HepG2 (cell line): ENCODE measurements at regions not wholly inside any gene's neighbourhood (a gene's known extent, or its start where the extent isn't known, plus 50 kb on each side); places are given as distances from the start of the nearest gene placed in this dataset.

ENCODE experiments used
- ATAC-seq: fragments of 200-7000 bp; cut with Tn5 transposase; 3 replicates; pipeline ENCODE4 v1.9.1; 2020; ENCODE audit warnings: mild to moderate bottlenecking, moderate library complexity
- BruUV-seq: library from RNA; stranded (reverse); fragments of 400-500 nt; replicated peaks from 2 replicates; lab custom pipeline; 2021; lab: Mats Ljungman, UMichigan
- CTCF ChIA-PET: fragments of 300-600 bp; formaldehyde crosslinking; extraction: SDS; loops from one replicate; lab custom pipeline; 2021; ENCODE audit warnings: low total read pairs, inconsistent platforms, low intra/inter-chr PET ratio; lab: Yijun Ruan, JAX
- POLR2A ChIA-PET: fragments of 350-600 bp; sonication (Branson Sonifier 250); formaldehyde crosslinking; loops from one replicate; lab custom pipeline; 2020; ENCODE audit warnings: antibody characterized with exemption, inconsistent platforms; lab: Yijun Ruan, JAX
- DNase-seq: peaks from one replicate; pipeline ENCODE4 v3.0.0-alpha.2; 2015; ENCODE audit warnings: low spot score
- FAIRE-seq: peaks from 3 replicates; lab custom pipeline; 2011; peaks lifted over from hg19 to GRCh38; lab: Jason Lieb, UNC
- H2AFZ ChIP-seq: one replicate; pipeline ENCODE4 v1.6.1; 2011; ENCODE audit warnings: low read length, inconsistent platforms
- H3K27ac ChIP-seq: fragments of 300-600 bp; 3 replicates; pipeline ENCODE4 v1.8.0; 2011; ENCODE audit warnings: mixed run types, mild to moderate bottlenecking, mixed read lengths, low read length, inconsistent platforms; ENCODE audit not compliant: insufficient read depth; ENCODE audit errors: extremely low read length
- H3K27me3 ChIP-seq, 2 experiments: fragments of 200-600 bp in 1 of 2; 2 replicates in 1 of 2; 3 replicates in 1 of 2; pipeline versions ENCODE4 v1.6.0 to v1.8.0; 2011; ENCODE audit warnings: low read length in 2 of 2, mild to moderate bottlenecking in 2 of 2, moderate library complexity in 2 of 2, inconsistent platforms in 1 of 2; ENCODE audit not compliant: insufficient read depth in 2 of 2, control insufficient read depth in 1 of 2
- H3K36me3 ChIP-seq, 2 experiments: fragments of 200-600 bp in 1 of 2; replicated peaks in 1 of 2; 2 replicates in 1 of 2; 3 replicates in 1 of 2; pipeline versions ENCODE4 v1.5.1 to v1.8.0; 2011; ENCODE audit warnings: low read length in 2 of 2, inconsistent platforms in 1 of 2; ENCODE audit not compliant: insufficient read depth in 2 of 2, control insufficient read depth in 1 of 2
- H3K4me1 ChIP-seq: 2 replicates; pipeline ENCODE4 v1.5.1; 2012; ENCODE audit warnings: low read length, inconsistent platforms; ENCODE audit not compliant: insufficient read depth
- H3K4me2 ChIP-seq: 2 replicates; pipeline ENCODE4 v1.6.0; 2011; ENCODE audit warnings: low read depth, low read length, inconsistent platforms
- H3K4me3 ChIP-seq, 3 experiments: fragments of 200-600 bp in 1 of 3; sonication (generic), shearing (Covaris generic) in 1 of 3; replicated peaks in 1 of 3; 2 replicates each; pipeline ENCODE4 v1.5.1; 2011 to 2016; ENCODE audit warnings: low read length in 3 of 3, inconsistent platforms in 2 of 3, low read depth in 2 of 3, mild to moderate bottlenecking in 2 of 3, control low read depth in 1 of 3, mixed read lengths in 1 of 3; ENCODE audit not compliant: insufficient read depth in 1 of 3
- H3K79me2 ChIP-seq: one replicate; pipeline ENCODE4 v1.6.1; 2011; ENCODE audit warnings: low read length, inconsistent platforms; ENCODE audit not compliant: insufficient read depth
- H3K9ac ChIP-seq: 2 replicates; pipeline ENCODE4 v1.6.0; 2011; ENCODE audit warnings: mild to moderate bottlenecking, low read depth, low read length, inconsistent platforms; ENCODE audit not compliant: insufficient read depth
- H3K9me3 ChIP-seq: 2 replicates; pipeline ENCODE4 v1.5.1; 2012; ENCODE audit warnings: mild to moderate bottlenecking, low read length
- H4K20me1 ChIP-seq: 2 replicates; pipeline ENCODE4 v1.6.0; 2011; ENCODE audit warnings: inconsistent platforms, mild to moderate bottlenecking, low read length, moderate library complexity; ENCODE audit not compliant: insufficient read depth
- KDM1A ChIP-seq: IDR thresholded peaks from 2 replicates; pipeline ENCODE4 v1.6.1; 2016; ENCODE audit warnings: missing compliant biosample characterization
- NAIF1 ChIP-seq: sonication (generic); formaldehyde crosslinking; IDR thresholded peaks from 2 replicates; pipeline ENCODE4 v1.5.0; 2020; ENCODE audit warnings: mild to moderate bottlenecking, missing genetic modification reagents, borderline replicate concordance
- NFE2L1 ChIP-seq: sonication (generic); formaldehyde crosslinking; IDR thresholded peaks from 2 replicates; pipeline ENCODE4 v1.4.0; 2020; ENCODE audit warnings: missing genetic modification reagents, mild to moderate bottlenecking, borderline replicate concordance
- POLR2AphosphoS2 ChIP-seq: IDR thresholded peaks from 2 replicates; pipeline ENCODE4 v1.6.1; 2011; ENCODE audit warnings: low read depth, low read length, improper control_type of control experiment
- RAD21 ChIP-seq: fragments of 450-650 bp; formaldehyde crosslinking; IDR thresholded peaks from 2 replicates; pipeline ENCODE4 v1.5.0; 2020; ENCODE audit warnings: mild to moderate bottlenecking
- STAG1 ChIP-seq: sonication (generic); formaldehyde crosslinking; IDR thresholded peaks from 2 replicates; pipeline ENCODE4 v1.4.0; 2020; ENCODE audit warnings: missing genetic modification reagents
- TBX2 ChIP-seq: sonication (generic); formaldehyde crosslinking; IDR thresholded peaks from 2 replicates; pipeline ENCODE4 v1.5.0; 2020; ENCODE audit warnings: missing genetic modification reagents, mild to moderate bottlenecking, borderline replicate concordance
- ZFP36 ChIP-seq: fragments of 150-350 bp; IDR thresholded peaks from 2 replicates; pipeline ENCODE4 v1.6.1; 2018; ENCODE audit warnings: borderline replicate concordance, low read length, low read depth; ENCODE audit not compliant: partially characterized antibody
- ZNF20 ChIP-seq: sonication (generic); formaldehyde crosslinking; IDR thresholded peaks from 2 replicates; pipeline ENCODE4 v1.4.0; 2020; ENCODE audit warnings: mild to moderate bottlenecking, moderate library complexity, missing genetic modification reagents
- ZNF382 ChIP-seq: sonication (generic); formaldehyde crosslinking; IDR thresholded peaks from 2 replicates; pipeline ENCODE4 v1.5.0; 2020; ENCODE audit warnings: missing genetic modification reagents, mild to moderate bottlenecking, borderline replicate concordance
- ZNF709 ChIP-seq: sonication (generic); formaldehyde crosslinking; IDR thresholded peaks from 2 replicates; pipeline ENCODE4 v1.5.0; 2020; ENCODE audit warnings: mild to moderate bottlenecking, missing genetic modification reagents
- WGBS: methylation state at CpG from one replicate; pipeline ENCODE4 v1.1.6; 2017; ENCODE audit warnings: low lambda C conversion rate; 5-methylcytosine and 5-hydroxymethylcytosine counted together
- in situ Hi-C: cut with HindIII; loops from 2 replicates; pipeline ENCODE4 v1.10.0; 2017; ENCODE audit warnings: low pct_unique_long_range_greater_than_20kb; ENCODE audit not compliant: extremely low pct_ligation_motif_present
- intact Hi-C: fragments of 100-400 bp; cut with micrococcal nuclease; formaldehyde crosslinking; loops from one replicate; pipeline ENCODE4 v1.10.0; 2022; ENCODE audit not compliant: unreplicated experiment
- TF ChIP-seq, protein P1 (sequence below), 2 experiments: sonication (generic) in 1 of 2; formaldehyde crosslinking in 1 of 2; IDR thresholded peaks; 2 replicates each; pipeline versions ENCODE4 v1.4.0 to v1.6.1; 2018 to 2020; ENCODE audit warnings: missing genetic modification reagents in 2 of 2, borderline replicate concordance in 1 of 2, low read depth in 1 of 2, mild to moderate bottlenecking in 1 of 2, missing biosample characterization in 1 of 2
- TF ChIP-seq, protein P2 (sequence below): sonication (generic); formaldehyde crosslinking; IDR thresholded peaks from 2 replicates; pipeline ENCODE4 v1.5.0; 2020; ENCODE audit warnings: missing genetic modification reagents

DNA sequence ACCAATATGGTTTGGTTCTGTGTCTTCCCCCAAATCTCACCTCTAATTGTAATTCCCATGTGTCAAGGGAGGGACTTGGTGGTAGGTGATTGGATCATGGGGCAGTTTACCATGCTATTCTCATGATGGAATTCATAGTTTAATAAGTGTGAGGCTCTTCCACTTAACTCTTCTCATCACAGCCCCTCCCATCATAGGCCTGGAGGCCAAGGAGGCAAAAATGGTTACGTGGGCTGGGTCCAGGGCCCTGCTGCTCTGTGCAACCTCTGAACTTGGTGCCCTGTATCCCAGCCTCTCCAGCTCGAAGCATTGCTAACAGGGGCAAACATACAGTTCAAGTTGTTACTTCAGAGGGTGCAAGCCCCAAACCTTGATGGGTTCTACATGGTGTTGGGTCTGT is 232.7 kb downstream of the ADGRG6 start:
- H3K27me3 ChIP-seq = peaks cover 0 to 6% of the 10 kb centered on the region in 2 experiments; a peak in 2 of 5 replicates
- no peak overlapping the region for H2AFZ ChIP-seq
- H3K9ac ChIP-seq = no peak overlapping the region
- 5% methylated on average over 2 of the region's 2 CpGs for WGBS
- no peaks in the 10 kb centered on the region for H3K79me2 ChIP-seq
- DNase-seq = no peak
- no TSS peak for BruUV-seq
- no peaks in the 10 kb centered on the region for H3K36me3 ChIP-seq
- ATAC-seq = no peak
- H3K4me2 ChIP-seq = no peak overlapping the region
- intact Hi-C loops (no loop called here), in situ Hi-C loops (no loop called here)
- no peak overlapping the region for H3K27ac ChIP-seq
- ChIA-PET POLR2A (no interaction called here), CTCF (no interaction called here)
- H3K9me3 ChIP-seq = peaks cover 23% of the 10 kb centered on the region
- no peaks in the 10 kb centered on the region for H3K4me1 ChIP-seq
- TF ChIP-seq ZNF709 (CRISPR knock-in tag) (no peak), POLR2AphosphoS2 (no peak), ZFP36 (peak; percentile 47)
- FAIRE-seq = no peak
- no peak overlapping the region for H3K4me3 ChIP-seq
- H4K20me1 ChIP-seq = no peaks in the 10 kb centered on the region

DNA sequence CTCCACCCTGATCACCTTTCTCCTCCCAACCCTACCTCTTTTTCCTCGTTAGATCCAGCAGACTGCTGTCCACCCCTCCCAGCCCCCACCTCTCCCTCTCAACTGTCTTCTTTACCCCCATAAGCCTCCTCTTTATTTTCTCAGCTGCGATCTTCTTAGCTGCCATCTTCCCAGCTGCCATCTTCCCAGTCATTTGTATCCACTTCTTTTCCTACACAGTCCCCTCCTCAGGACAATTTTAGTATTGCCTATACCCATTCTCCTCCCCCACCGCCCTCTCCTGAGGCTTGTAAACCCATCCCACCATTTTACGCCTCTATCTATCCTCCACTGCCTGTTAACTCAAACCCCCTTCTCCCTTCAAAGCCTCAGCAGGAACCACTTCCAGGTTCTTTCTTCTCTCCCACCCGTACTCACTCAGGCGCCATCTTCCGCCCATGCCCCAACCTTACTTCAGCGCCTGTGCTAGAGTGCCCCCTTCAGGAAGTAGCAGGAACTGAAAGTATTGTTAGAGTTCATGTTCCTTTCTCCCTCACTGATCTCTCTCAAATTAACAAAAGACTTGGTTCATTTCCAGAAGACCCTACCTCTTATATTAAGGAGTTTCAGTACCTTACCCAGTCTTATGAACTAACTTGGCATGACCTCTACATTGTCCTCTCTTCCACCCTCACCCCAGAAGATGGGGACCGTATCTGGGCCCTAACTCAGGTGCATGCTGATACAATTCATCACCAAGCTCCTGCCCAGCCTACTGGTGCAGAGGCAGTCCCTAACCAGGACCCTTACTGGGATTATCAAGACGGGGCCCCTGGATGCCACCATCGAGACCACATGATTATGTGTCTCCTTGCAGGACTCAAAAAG is 236.0 kb downstream of the ADGRG6 start:
- H3K4me1 ChIP-seq = no peaks in the 10 kb centered on the region
- no peak overlapping the region for H3K27ac ChIP-seq
- CTCF ChIA-PET = interaction anchor here (1.3 to 1.8 kb wide), 2 partner anchors 64 to 391 kb away, joined by 3 to 7 read pairs; no protein-coding TSS in a partner anchor
- H3K79me2 ChIP-seq = no peaks in the 10 kb centered on the region
- POLR2A ChIA-PET = no interaction called here
- H4K20me1 ChIP-seq = no peaks in the 10 kb centered on the region
- no peak overlapping the region for H3K4me3 ChIP-seq
- peaks cover 23% of the 10 kb centered on the region for H3K9me3 ChIP-seq
- FAIRE-seq = no peak
- peaks cover 0 to 39% of the 10 kb centered on the region in 2 experiments; a peak in 4 of 5 replicates for H3K27me3 ChIP-seq
- no peak overlapping the region for H2AFZ ChIP-seq
- ATAC-seq = peak; percentile 68
- in situ Hi-C loops (no loop called here), intact Hi-C loops (loop anchor here (2.0 kb wide), 1 partner anchor 63 kb away; no protein-coding TSS in a partner anchor)
- peak; percentile 45 for DNase-seq
- no peaks in the 10 kb centered on the region for H3K36me3 ChIP-seq
- H3K4me2 ChIP-seq = 0 out of 2 replicates have a peak overlapping the region, but pooled peaks have one; percentile 18
- WGBS = 32% methylated on average over 11 of the region's 11 CpGs
- BruUV-seq = no TSS peak
- H3K9ac ChIP-seq = no peak overlapping the region
- TF ChIP-seq TBX2 (CRISPR knock-in tag) (no peak), STAG1 (peak; percentile 66), KDM1A (no peak), RAD21 (CRISPR knock-in tag) (peak; percentile 32; the same call in 1 of the 2 replicates), ZNF20 (CRISPR knock-in tag) (no peak), NAIF1 (CRISPR knock-in tag) (no peak), ZNF382 (CRISPR knock-in tag) (no peak), NFE2L1 (CRISPR knock-in tag) (no peak)
- TF ChIP-seq, protein P1, sequence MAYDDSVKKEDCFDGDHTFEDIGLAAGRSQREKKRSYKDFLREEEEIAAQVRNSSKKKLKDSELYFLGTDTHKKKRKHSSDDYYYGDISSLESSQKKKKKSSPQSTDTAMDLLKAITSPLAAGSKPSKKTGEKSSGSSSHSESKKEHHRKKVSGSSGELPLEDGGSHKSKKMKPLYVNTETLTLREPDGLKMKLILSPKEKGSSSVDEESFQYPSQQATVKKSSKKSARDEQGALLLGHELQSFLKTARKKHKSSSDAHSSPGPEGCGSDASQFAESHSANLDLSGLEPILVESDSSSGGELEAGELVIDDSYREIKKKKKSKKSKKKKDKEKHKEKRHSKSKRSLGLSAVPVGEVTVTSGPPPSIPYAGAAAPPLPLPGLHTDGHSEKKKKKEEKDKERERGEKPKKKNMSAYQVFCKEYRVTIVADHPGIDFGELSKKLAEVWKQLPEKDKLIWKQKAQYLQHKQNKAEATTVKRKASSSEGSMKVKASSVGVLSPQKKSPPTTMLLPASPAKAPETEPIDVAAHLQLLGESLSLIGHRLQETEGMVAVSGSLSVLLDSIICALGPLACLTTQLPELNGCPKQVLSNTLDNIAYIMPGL (CRISPR knock-in tag; IDR thresholded peaks at IDR 0.05; ENCODE audit: borderline replicate concordance in 1 of 2, low read depth in 1 of 2) = 0 out of 4 replicates have a peak, but pooled peaks of 1 of the 2 experiments have one; percentile 14
- TF ChIP-seq, protein P2, sequence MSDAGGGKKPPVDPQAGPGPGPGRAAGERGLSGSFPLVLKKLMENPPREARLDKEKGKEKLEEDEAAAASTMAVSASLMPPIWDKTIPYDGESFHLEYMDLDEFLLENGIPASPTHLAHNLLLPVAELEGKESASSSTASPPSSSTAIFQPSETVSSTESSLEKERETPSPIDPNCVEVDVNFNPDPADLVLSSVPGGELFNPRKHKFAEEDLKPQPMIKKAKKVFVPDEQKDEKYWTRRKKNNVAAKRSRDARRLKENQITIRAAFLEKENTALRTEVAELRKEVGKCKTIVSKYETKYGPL (CRISPR knock-in tag) = no peak
